ENCODE measurements at regions not wholly inside any gene's neighbourhood (a gene's known extent, or its start where the extent isn't known, plus 50 kb on each side); places are given as distances from the start of the nearest gene placed in this dataset.

GRCh38 chr7:1364906-1365570, 94.2 kb downstream of the MICALL2 start:
- TF ChIP-seq CTCF (IDR thresholded peaks at IDR 0.05) (no peak), POLR2A (IDR thresholded peaks at IDR 0.05) (no peak)

Data from adrenal gland (tissue), 5 donors.